ENCODE measurements at regions not wholly inside any gene's neighbourhood (a gene's known extent, or its start where the extent isn't known, plus 50 kb on each side); places are given as distances from the start of the nearest gene placed in this dataset.
A peak's percentile ranks its signal among the peaks of the same experiment; 100 is the strongest.

GRCh38 chr14:34049790-34050189 is 98.9 kb upstream of the EGLN3 start:
- FAIRE-seq = no peak
- 45% methylated on average over 5 of the region's 5 CpGs for WGBS (ENCODE audit: low lambda C conversion rate)
- TF ChIP-seq DRAP1 (CRISPR knock-in tag; IDR thresholded peaks at IDR 0.05) = no peak
- TF ChIP-seq, protein P1, sequence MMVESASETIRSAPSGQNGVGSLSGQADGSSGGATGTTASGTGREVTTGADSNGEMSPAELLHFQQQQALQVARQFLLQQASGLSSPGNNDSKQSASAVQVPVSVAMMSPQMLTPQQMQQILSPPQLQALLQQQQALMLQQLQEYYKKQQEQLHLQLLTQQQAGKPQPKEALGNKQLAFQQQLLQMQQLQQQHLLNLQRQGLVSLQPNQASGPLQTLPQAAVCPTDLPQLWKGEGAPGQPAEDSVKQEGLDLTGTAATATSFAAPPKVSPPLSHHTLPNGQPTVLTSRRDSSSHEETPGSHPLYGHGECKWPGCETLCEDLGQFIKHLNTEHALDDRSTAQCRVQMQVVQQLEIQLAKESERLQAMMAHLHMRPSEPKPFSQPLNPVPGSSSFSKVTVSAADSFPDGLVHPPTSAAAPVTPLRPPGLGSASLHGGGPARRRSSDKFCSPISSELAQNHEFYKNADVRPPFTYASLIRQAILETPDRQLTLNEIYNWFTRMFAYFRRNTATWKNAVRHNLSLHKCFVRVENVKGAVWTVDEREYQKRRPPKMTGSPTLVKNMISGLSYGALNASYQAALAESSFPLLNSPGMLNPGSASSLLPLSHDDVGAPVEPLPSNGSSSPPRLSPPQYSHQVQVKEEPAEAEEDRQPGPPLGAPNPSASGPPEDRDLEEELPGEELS (CRISPR knock-in tag; IDR thresholded peaks at IDR 0.05) = no peak
- no peak for TF ChIP-seq MYPOP (CRISPR knock-in tag; IDR thresholded peaks at IDR 0.05)
- no peak for TF ChIP-seq DNMT3B (CRISPR knock-in tag; conservative IDR thresholded peaks at IDR 0.05)
- TF ChIP-seq FOXA1 (IDR thresholded peaks at IDR 0.05) = 0 out of 2 replicates have a peak, but pooled peaks have one; percentile 13
- TF ChIP-seq FOXA1 (CRISPR knock-in tag; IDR thresholded peaks at IDR 0.05) = no peak
- 0 out of 2 replicates have a peak, but pooled peaks have one; percentile 8 for TF ChIP-seq PAXIP1 (CRISPR knock-in tag; conservative IDR thresholded peaks at IDR 0.05)
- no peak for TF ChIP-seq CENPX (CRISPR knock-in tag; IDR thresholded peaks at IDR 0.05)
- TF ChIP-seq TFDP1 (CRISPR knock-in tag; IDR thresholded peaks at IDR 0.05; ENCODE audit: borderline replicate concordance) = no peak
- no peak for TF ChIP-seq ZNF180 (CRISPR knock-in tag; IDR thresholded peaks at IDR 0.05; ENCODE audit: borderline replicate concordance, low read depth)
- TF ChIP-seq TBX3 (IDR thresholded peaks at IDR 0.05; ENCODE audit: borderline replicate concordance) = no peak

More at GRCh38 chr14:34049790-34050189, 98.9 kb upstream of the EGLN3 start:
- no peaks in the 10 kb centered on the region for H3K36me3 ChIP-seq (replicated peaks in 1 of 2; ENCODE audit: control insufficient read depth in 1 of 2, insufficient read depth in 2 of 2, low read length in 2 of 2)
- in situ Hi-C loops (cut with HindIII; ENCODE audit: extremely low pct_ligation_motif_present, low pct_unique_long_range_greater_than_20kb) = loop anchor here (25.0 kb wide), 1 partner anchor 413 kb away; the partner anchor contains the start of gene SPTSSA
- no peak overlapping the region for H3K27ac ChIP-seq (ENCODE audit: extremely low read length, insufficient read depth, low read length)
- CTCF ChIA-PET (ENCODE audit: low intra/inter-chr PET ratio, low total read pairs) = no interaction called here
- no peak for DNase-seq (ENCODE audit: low spot score)
- H2AFZ ChIP-seq (ENCODE audit: low read length) = no peak overlapping the region
- BruUV-seq (replicated peaks) = no TSS peak
- intact Hi-C loops (cut with micrococcal nuclease; ENCODE audit: unreplicated experiment) = no loop called here
- peaks cover 0 to 2% of the 10 kb centered on the region in 2 experiments; a peak in 1 of 5 replicates for H3K27me3 ChIP-seq (ENCODE audit: control insufficient read depth in 1 of 2, insufficient read depth in 2 of 2, low read length in 2 of 2)
- H3K79me2 ChIP-seq (ENCODE audit: insufficient read depth, low read length) = no peaks in the 10 kb centered on the region
- peak overlapping the region; percentile 15; the same call in 1 of the 2 replicates for H3K4me2 ChIP-seq (ENCODE audit: low read depth, low read length)
- H3K4me1 ChIP-seq (ENCODE audit: insufficient read depth, low read length) = peaks cover 73% of the 10 kb centered on the region
- no peaks in the 10 kb centered on the region for H4K20me1 ChIP-seq (ENCODE audit: insufficient read depth, low read length)
- no peak overlapping the region for H3K4me3 ChIP-seq (replicated peaks in 1 of 3; ENCODE audit: insufficient read depth in 1 of 3, low read depth in 2 of 3, low read length in 3 of 3)
- no peak for ATAC-seq
- POLR2A ChIA-PET = interaction anchor here (1.3 kb wide), 1 partner anchor 25 kb away, joined by 3 read pairs; no protein-coding TSS in a partner anchor
- no peaks in the 10 kb centered on the region for H3K9me3 ChIP-seq (ENCODE audit: low read length)
- no peak overlapping the region for H3K9ac ChIP-seq (ENCODE audit: insufficient read depth, low read depth, low read length)

Measured in HepG2 (cell line).